ENCODE measurements at regions not wholly inside any gene's neighbourhood (a gene's known extent, or its start where the extent isn't known, plus 50 kb on each side); places are given as distances from the start of the nearest gene placed in this dataset.

DNA sequence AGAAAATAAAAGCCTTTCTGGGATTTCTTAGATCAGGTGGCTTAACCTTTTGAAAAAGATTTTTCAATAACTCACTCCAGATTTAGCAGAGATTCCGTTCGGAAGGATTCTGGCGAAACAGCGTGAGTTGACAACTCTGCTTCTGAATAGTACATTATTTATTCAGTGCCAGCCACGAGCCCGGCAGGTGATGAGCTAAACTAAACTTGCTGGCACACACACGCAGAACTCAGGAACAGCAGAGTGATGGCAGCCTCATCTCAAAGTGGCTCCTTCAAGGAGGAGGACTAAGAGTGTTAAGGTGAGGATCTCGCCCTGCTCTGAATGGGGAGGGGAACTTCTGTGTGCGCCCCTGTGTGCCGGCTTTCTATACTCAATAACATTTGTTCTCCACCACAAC lies 114.3 kb downstream of the FAM43A start:
- TF ChIP-seq, protein P1, sequence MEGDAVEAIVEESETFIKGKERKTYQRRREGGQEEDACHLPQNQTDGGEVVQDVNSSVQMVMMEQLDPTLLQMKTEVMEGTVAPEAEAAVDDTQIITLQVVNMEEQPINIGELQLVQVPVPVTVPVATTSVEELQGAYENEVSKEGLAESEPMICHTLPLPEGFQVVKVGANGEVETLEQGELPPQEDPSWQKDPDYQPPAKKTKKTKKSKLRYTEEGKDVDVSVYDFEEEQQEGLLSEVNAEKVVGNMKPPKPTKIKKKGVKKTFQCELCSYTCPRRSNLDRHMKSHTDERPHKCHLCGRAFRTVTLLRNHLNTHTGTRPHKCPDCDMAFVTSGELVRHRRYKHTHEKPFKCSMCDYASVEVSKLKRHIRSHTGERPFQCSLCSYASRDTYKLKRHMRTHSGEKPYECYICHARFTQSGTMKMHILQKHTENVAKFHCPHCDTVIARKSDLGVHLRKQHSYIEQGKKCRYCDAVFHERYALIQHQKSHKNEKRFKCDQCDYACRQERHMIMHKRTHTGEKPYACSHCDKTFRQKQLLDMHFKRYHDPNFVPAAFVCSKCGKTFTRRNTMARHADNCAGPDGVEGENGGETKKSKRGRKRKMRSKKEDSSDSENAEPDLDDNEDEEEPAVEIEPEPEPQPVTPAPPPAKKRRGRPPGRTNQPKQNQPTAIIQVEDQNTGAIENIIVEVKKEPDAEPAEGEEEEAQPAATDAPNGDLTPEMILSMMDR (IDR thresholded peaks at IDR 0.05): no peak
- no peak for TF ChIP-seq POLR2A (IDR thresholded peaks at IDR 0.05)

All from testis (tissue), 2 donors.